Spinal cord (tissue), 9 donors: ENCODE measurements at regions not wholly inside any gene's neighbourhood (a gene's known extent, or its start where the extent isn't known, plus 50 kb on each side); places are given as distances from the start of the nearest gene placed in this dataset.

ENCODE experiments used
- DNase-seq, 6 donors: peaks; one replicate each; pipeline versions ENCODE4 v3.0.0 to v3.0.0-alpha.2; 2013 to 2015; ENCODE audit warnings: low spot score in 6 of 6, low read depth in 4 of 6
- H3K27ac ChIP-seq: one replicate; pipeline ENCODE4 v1.5.1; 2013; ENCODE audit warnings: low read depth, low read length, control low read depth
- H3K27me3 ChIP-seq: one replicate; pipeline ENCODE4 v1.6.1; 2013; ENCODE audit warnings: low read length; ENCODE audit not compliant: control insufficient read depth, insufficient read depth
- H3K36me3 ChIP-seq: one replicate; pipeline ENCODE4 v1.6.1; 2013; ENCODE audit warnings: low read length; ENCODE audit not compliant: control insufficient read depth, insufficient read depth
- H3K4me1 ChIP-seq: one replicate; pipeline ENCODE4 v1.6.1; 2013; ENCODE audit warnings: low read length; ENCODE audit not compliant: control insufficient read depth, insufficient read depth
- H3K4me3 ChIP-seq: one replicate; pipeline ENCODE4 v1.5.1; 2013; ENCODE audit warnings: low read depth, low read length, control low read depth
- H3K9me3 ChIP-seq: one replicate; pipeline ENCODE4 v1.6.1; 2013; ENCODE audit warnings: low read length; ENCODE audit not compliant: control insufficient read depth, insufficient read depth
- WGBS: methylation state at CpG from one replicate; pipeline ENCODE4 v1.1.5; 2013; ENCODE audit warnings: missing lambda C conversion rate; ENCODE audit not compliant: insufficient coverage; 5-methylcytosine and 5-hydroxymethylcytosine counted together
- donor health status: healthy.

DNA sequence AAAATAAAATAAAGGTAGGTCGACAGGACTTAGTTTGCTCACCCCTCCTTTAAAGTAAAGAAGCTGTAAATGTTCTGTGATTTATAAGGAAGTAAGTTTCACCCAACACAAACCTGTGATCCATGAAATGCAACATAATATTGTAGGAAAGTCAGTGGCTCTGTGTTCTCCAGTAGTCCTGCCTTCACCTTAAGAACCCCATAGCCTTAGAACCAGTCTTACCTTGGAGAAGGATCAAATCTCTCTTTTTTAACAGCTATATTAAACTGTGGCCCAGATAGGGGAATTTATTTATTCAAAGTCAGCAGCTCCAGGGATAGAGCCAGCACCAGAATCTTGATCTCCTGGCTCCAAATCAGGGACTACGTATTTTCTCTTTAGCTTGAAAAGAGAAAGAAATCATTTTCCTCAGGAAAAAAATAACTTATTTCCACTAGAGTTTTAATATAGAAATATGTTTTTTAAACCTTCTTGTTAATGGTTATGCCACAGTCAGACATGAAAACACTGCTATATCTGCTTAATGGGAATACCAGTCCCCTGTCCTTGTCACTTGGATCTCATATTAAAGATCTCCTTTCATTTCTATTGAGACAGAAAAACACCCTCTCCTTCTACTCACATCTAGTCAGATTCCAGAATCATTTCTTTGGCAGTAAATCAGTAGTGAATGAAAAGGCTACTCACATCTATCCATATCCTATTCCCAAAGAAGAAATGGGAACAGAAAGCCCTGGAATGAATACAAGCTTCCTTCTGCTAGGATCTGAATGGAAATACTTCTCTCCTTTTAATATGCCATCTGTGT is 269.2 kb upstream of the TNC start:
- no peak overlapping the region for H3K4me3 ChIP-seq
- no peaks in the 10 kb centered on the region for H3K27me3 ChIP-seq
- peak in 1 of 6 donors; percentile 33 for DNase-seq
- WGBS = no CpG with 5 or more reads among the region's 2 CpGs
- H3K27ac ChIP-seq = no peak overlapping the region
- peaks cover 4% of the 10 kb centered on the region for H3K9me3 ChIP-seq
- no peaks in the 10 kb centered on the region for H3K4me1 ChIP-seq
- H3K36me3 ChIP-seq = no peaks in the 10 kb centered on the region

GRCh38 chr9:115391168-115391825 is 273.3 kb upstream of the TNC start:
- H3K36me3 ChIP-seq = no peaks in the 10 kb centered on the region
- DNase-seq = peak in 1 of 6 donors; percentile 18
- H3K9me3 ChIP-seq = no peaks in the 10 kb centered on the region
- H3K4me3 ChIP-seq = no peak overlapping the region
- no peaks in the 10 kb centered on the region for H3K27me3 ChIP-seq
- WGBS = no CpG with 5 or more reads among the region's 4 CpGs
- H3K27ac ChIP-seq = no peak overlapping the region
- H3K4me1 ChIP-seq = peaks cover 2% of the 10 kb centered on the region

GRCh38 chr9:115393976-115394775 is 276.2 kb upstream of the TNC start:
- H3K36me3 ChIP-seq = no peaks in the 10 kb centered on the region
- WGBS = 50% methylated on average over 1 of the region's 7 CpGs
- H3K9me3 ChIP-seq = no peaks in the 10 kb centered on the region
- DNase-seq = peak in 1 of 6 donors; percentile 29
- H3K27ac ChIP-seq = no peak overlapping the region
- H3K27me3 ChIP-seq = no peaks in the 10 kb centered on the region
- H3K4me1 ChIP-seq = peaks cover 2% of the 10 kb centered on the region
- H3K4me3 ChIP-seq = no peak overlapping the region

DNA sequence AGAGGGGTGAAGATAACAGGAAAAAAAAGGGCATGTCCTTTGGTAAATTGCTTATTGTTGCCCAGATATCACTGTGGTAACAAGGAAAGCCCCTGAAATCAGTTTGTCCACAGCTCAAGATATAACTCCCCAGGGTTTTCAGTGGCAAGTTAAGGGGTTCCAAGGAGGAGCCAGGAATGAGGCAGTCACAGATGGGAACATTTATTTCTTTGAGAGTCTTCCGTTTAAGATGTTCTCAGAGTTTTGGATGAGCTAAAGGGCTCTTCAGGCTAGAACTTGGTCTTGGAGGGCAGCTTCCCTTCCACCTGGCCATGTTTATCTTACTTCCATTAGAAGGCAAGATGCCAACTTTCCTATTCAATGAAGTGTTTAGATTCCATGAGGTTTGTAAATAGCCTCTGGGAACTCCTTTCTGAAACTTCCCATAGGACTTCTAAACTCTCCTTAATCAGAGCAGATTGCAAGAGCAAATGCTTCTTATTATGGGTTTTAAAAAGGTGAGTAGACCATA is 277.6 kb upstream of the TNC start:
- no peak for DNase-seq
- WGBS = no CpG with 5 or more reads among the region's 1 CpG
- H3K4me3 ChIP-seq = no peak overlapping the region
- H3K36me3 ChIP-seq = no peaks in the 10 kb centered on the region
- H3K27me3 ChIP-seq = no peaks in the 10 kb centered on the region
- no peak overlapping the region for H3K27ac ChIP-seq
- no peaks in the 10 kb centered on the region for H3K9me3 ChIP-seq
- H3K4me1 ChIP-seq = peaks cover 2% of the 10 kb centered on the region

DNA sequence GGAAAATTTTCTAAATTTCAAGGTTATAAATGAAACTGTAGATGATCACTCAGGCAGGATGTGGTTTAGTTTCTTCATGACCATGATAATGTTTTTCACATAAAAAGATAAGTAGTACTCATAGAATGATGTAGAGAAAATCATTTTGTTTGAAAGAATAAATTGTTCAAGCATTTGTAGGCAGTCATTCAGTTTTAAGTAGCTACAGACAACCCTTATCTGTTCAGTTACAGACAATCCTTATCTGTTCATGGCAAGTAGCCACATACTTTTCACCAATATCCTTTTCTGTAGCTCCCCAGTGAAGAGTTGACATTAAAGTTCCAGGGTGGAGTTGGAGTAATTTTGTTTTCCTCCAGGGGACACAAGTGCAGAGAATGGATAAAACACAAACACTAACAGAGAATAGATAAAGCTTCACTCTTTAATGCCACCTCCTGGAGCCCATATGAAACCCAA is 278.1 kb upstream of the TNC start:
- no peaks in the 10 kb centered on the region for H3K36me3 ChIP-seq
- no peak overlapping the region for H3K4me3 ChIP-seq
- H3K27ac ChIP-seq = no peak overlapping the region
- H3K9me3 ChIP-seq = no peaks in the 10 kb centered on the region
- no peak for DNase-seq
- no peaks in the 10 kb centered on the region for H3K27me3 ChIP-seq
- H3K4me1 ChIP-seq = peaks cover 2% of the 10 kb centered on the region

GRCh38 chr9:115397591-115398312 is 279.8 kb upstream of the TNC start:
- DNase-seq = no peak
- 80% methylated on average over 3 of the region's 4 CpGs for WGBS

DNA sequence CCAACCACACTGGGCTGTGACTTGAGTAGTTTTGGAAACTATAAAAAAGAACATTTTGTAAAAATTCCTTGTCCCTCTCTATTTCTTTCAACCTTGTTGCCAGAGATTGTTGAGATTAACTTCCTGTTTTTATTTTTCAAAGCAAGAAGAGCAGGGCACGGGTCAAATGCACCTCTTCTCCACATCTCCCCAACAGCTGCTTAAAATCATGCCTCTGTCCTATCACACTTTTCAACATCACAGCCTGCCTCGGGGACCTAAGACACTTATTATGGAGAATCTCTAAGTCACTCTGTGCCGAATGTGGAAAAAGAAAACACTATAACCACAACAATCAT is 280.3 kb upstream of the TNC start:
- H3K27me3 ChIP-seq = no peaks in the 10 kb centered on the region
- H3K9me3 ChIP-seq = no peaks in the 10 kb centered on the region
- no peak overlapping the region for H3K27ac ChIP-seq
- no peaks in the 10 kb centered on the region for H3K36me3 ChIP-seq
- no peak overlapping the region for H3K4me3 ChIP-seq
- H3K4me1 ChIP-seq = peaks cover 2% of the 10 kb centered on the region
- 77% methylated on average over 1 of the region's 3 CpGs for WGBS
- no peak for DNase-seq

More at GRCh38 chr9:115397591-115398312, 279.8 kb upstream of the TNC start:
- no peaks in the 10 kb centered on the region for H3K9me3 ChIP-seq
- no peaks in the 10 kb centered on the region for H3K36me3 ChIP-seq
- no peak overlapping the region for H3K4me3 ChIP-seq
- H3K27me3 ChIP-seq = no peaks in the 10 kb centered on the region
- H3K4me1 ChIP-seq = peaks cover 2% of the 10 kb centered on the region
- H3K27ac ChIP-seq = no peak overlapping the region

GRCh38 chr9:115398996-115399395 is 281.0 kb upstream of the TNC start:
- H3K9me3 ChIP-seq = no peaks in the 10 kb centered on the region
- no CpG with 5 or more reads among the region's 1 CpG for WGBS
- no peaks in the 10 kb centered on the region for H3K4me1 ChIP-seq
- H3K4me3 ChIP-seq = no peak overlapping the region
- DNase-seq = no peak
- H3K36me3 ChIP-seq = no peaks in the 10 kb centered on the region
- no peak overlapping the region for H3K27ac ChIP-seq
- no peaks in the 10 kb centered on the region for H3K27me3 ChIP-seq

DNA sequence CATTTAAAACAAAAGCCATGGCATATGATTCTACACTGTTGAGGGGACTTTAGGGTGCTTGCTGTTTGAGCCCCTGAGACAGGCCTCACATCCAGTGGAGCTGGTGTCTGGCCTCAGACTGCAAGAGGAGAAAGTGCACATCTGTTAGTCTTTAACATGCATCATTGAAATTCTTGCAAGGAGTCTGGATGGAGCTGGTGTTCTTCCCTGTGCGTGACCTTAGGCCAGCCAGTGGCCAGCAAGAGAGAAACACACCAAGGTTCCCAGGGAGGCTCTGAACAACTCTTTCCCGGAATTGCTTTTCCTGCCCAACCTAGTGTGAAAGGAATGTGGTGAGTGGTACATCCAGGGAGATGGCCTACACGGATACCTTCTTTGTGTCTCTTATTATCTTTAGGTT is 282.8 kb upstream of the TNC start:
- peak in 1 of 6 donors; percentile 10 for DNase-seq
- no peaks in the 10 kb centered on the region for H3K9me3 ChIP-seq
- no peak overlapping the region for H3K27ac ChIP-seq
- WGBS = 72% methylated on average over 2 of the region's 3 CpGs
- no peaks in the 10 kb centered on the region for H3K27me3 ChIP-seq
- no peaks in the 10 kb centered on the region for H3K4me1 ChIP-seq
- no peaks in the 10 kb centered on the region for H3K36me3 ChIP-seq
- H3K4me3 ChIP-seq = no peak overlapping the region
